NCI-H1105 treated with DMSO at 0.1 percent for 48 hours (cell line): ENCODE measurements at regions not wholly inside any gene's neighbourhood (a gene's known extent, or its start where the extent isn't known, plus 50 kb on each side); places are given as distances from the start of the nearest gene placed in this dataset.
A peak's percentile ranks its signal among the peaks of the same experiment; 100 is the strongest.
"Not testable (repeated sequence)": the region's sequence is repeated elsewhere in the genome, so short reads cannot be mapped to it uniquely, and the experiment has no call there.

ENCODE experiments used
- DNase-seq: peaks from one replicate; lab custom pipeline; 2025; lab: John Stamatoyannopoulos, UW

DNA sequence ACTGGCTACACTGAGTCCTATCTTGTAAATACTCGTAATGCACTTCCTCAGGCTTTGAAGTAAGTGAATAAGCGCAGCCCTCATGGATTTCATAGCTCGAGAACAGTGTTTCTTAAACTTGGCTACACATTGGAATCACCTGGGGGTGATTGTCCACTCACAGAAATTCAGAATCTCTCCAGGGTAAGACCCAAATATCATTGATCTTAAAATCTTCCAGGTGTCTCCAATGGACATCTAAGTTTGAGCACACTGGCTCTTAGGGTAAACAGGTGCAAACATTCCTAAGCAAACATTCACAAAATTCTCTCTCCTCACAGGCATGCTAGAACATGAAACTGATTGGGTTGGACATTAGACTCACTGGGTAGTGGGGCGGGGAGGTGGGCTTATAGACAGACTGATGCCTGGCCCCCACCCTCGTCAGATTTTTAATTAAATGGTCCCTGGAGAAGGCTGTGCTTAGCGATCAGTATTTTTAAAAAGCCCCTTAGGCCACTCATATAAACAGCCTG is 279.7 kb upstream of the TBL1XR1 start:
- no peak for DNase-seq

DNA sequence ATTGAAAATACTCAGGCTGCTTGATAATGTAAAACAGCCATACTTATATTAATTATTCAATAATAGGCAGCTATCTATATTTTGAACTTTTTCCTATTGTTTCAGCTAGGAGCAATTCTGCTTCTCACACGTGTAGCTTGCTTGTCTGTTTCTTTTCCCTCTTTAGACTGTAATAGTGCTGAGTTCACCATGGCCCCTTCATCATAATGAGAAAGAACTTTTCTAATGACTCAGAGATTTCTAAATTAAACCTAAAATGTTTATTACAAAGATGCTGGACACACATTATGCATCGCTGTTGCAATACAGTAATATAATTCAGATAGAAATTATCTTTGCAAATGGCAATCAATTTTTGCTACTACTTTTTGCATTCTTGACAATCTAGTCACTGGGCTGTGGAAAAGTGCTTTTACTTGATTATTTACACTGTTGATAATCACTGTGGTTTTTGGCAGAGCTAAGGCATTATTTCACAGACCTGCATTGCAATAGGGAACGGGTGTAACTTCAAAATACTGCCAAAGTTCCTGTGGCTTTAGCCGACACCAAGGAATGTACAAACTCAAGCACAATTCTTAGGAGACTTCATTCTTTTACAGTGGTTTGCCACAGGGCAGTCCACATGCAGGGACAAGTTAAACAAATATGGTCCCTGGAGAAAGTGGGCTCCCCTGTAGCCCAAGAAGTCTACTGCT is 281.0 kb upstream of the TBL1XR1 start:
- DNase-seq: no peak

DNA sequence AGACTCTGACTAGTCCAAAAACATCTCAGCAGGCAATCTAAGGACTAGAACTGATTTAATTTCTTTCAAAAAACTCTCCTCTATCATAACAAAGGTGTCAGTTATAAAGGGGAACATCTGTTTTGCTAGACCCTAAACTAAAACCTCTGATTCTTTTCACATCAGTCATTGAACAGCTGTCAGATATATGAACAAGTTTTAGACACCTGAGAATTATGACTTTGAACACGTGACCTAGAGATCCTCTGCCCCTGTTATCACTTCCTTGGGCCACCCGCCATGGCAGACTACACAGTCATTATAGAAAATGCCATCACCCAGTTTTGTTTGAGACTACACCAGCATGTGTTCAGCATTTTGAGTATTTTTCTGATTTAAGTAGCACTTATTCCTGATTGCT is 282.3 kb upstream of the TBL1XR1 start:
- DNase-seq: no peak

DNA sequence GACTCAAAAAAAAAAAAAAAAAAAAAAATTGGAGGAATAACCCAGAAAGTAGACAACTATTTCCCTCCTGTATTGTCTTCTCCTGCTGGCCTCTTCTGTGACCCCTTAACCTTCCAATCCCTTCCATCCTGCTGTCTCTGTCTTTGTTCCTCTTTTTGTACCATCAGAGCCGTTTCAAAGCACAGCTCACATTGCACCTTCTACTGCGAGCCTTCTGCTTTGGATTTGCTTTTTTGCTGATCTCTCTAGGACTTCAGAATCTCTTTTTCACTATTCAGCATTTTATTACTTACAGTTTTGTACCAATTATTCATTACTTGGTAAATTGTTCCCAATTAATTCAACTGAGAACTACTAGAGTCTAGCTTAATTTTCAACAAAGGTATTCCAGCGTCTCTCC is 284.0 kb upstream of the TBL1XR1 start:
- no peak for DNase-seq

DNA sequence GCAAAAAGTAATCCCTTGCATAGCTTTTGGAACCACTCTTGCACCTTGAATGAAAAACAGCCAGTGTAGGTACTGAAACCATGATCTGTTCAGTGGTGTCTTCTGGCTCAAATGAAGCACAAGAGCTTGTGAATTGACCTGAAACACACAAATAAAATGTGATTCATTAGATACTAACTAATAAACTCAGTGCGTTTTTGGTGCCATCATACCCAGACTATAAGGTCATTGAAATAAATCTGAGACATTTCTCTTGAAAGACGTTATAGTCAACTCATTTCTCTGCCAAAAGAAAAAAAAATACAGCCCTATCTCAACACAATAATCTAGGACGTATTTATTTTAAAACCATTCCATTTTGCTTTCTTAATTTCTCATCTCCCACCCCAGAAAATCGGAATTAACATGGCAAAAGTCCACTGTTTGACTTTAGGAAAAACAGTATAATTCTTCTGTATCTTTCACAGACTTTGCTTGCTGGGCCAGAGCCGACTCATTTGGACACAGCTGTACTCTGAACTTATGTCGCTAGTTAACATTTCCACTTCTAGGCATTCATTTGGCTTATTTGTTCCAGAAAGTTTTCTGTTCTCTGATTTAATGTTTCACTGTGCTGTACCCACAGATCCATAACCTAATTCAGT is 284.9 kb upstream of the TBL1XR1 start:
- DNase-seq: no peak

DNA sequence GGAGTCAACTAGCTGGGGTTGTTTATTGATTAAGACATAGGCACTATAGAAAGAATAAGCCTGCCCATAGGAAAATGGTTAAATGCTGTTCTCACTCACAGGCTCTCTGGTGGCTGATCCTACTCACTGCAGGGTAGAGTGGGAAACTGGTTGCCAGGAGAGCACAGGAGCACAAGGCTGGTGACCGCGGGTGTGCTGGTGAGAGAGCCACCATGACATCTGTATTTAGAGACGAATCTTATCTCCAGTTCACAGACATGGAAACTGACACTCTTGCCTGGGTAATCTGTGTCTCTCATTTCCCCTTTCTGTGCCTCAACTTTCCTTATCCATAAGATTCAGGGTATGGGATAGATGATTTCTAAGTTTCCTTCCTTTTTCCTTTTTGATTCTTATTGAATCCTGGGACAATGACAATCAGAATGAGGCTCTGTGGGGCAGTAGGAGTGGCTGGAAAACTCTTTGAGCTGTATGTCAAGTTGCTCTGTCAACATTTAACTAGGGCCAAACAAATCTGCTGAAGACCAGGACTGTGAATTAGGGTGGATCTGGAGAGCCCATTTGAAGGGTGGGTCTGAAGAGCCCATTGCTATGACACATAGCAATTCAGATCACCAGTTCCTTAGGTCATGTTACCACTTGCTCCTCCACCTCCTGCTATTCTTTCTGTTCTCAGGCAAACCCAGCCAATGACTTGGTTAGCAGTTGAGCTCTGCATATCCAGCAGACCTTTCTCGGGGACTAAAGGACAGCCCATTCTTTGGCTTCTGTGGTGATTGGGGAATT is 286.1 kb upstream of the TBL1XR1 start:
- no peak for DNase-seq

DNA sequence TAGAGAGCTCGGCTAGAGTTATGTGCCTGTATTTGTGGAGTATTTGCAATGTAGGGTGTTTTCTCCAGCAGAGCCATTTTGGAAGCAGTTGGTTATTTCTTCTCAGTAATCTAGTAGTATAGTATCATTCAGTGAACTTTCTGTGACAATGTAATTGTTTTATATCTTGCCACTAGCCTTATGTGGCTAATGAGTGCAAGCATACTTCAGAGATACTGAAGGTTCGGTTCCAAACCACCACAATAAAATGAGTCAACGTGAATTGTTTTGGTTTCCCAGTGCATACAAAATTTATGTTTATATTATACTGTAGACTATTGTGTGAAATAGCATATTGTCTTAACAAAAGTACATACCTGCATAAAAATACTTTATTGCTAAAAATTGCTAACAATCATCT is 286.9 kb upstream of the TBL1XR1 start:
- no peak for DNase-seq

DNA sequence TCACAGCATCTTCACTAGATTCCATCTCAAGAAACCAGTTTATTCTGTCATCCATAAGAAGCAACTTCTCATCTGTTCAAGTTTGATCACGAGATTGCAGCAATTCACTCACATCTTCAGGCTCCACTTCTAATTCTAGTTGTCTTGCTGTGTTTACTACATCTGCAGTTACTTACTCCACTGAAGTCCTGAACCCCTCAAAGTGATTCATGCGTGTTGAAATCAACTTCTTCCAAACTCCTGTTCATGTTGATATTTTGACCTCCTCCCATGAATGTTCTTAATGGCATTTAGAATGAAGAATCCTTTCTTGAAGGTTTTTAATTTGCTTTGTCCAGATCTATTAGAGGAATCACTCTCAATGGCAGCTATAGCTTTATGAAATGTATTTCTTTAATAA is 287.6 kb upstream of the TBL1XR1 start:
- no peak for DNase-seq

DNA sequence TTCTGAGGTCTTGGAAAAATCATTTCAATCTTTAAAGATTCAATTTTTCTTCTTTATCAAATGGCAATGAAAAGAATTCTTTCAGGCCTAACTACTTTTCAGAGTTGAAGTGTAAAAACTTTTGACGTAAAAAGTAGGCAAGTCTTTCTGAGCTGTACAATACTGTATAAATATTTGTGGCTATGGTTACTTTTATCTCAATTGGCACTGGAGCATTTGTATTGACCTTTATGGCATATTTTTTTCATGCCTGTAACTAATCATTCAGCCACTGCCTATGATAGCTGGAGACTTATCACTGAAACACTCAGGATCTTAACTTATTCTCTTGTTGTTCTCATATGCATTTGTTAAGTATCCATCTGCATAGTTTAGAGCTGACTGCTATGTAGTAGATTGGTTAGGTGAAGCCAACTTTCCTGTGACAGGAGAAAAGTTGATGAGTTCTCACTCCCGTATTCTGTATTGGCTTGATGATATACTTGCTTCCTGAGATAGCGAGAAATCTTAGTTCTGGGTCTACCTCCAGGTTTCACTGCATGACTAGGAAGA is 290.4 kb upstream of the TBL1XR1 start:
- DNase-seq: no peak

DNA sequence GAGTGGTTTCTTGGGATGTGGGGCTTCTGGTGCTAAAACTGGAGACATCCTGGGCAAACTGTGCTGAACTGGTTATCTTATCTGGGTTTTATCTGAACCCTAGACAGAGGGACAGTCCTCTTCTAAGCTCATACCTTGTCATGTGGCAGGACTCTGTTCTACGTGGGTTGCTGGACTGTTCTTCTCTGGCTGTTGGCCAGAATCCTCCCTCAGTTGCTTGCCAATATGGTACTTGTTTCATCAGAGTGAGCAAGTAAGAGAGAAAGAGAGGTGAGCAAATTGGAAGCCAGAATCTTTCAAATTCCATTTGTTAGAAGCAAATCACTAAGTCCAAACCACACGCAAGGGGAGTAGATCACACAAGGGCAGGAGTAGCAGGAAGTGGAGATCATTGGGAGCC is 291.5 kb upstream of the TBL1XR1 start:
- DNase-seq: no peak

DNA sequence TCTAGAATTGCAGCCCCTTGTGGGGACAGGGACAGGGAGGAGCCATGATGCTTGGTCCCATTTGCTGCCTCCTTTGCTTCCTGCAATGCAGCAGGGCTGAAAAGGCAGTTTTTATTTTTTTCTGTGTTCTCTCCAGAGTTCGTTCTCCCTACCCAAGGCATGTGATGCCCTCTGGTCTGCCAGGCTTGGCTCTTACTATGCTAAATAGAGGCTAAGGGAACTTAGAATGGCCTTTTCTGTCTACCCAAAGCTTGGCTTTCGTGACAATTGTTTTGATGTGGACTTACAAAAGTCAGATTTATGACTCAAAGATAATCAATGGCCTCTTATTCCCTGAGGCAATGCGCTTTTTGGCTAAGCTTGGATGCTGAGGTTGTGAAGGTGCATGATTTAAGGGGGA is 293.3 kb upstream of the TBL1XR1 start:
- DNase-seq: no peak

DNA sequence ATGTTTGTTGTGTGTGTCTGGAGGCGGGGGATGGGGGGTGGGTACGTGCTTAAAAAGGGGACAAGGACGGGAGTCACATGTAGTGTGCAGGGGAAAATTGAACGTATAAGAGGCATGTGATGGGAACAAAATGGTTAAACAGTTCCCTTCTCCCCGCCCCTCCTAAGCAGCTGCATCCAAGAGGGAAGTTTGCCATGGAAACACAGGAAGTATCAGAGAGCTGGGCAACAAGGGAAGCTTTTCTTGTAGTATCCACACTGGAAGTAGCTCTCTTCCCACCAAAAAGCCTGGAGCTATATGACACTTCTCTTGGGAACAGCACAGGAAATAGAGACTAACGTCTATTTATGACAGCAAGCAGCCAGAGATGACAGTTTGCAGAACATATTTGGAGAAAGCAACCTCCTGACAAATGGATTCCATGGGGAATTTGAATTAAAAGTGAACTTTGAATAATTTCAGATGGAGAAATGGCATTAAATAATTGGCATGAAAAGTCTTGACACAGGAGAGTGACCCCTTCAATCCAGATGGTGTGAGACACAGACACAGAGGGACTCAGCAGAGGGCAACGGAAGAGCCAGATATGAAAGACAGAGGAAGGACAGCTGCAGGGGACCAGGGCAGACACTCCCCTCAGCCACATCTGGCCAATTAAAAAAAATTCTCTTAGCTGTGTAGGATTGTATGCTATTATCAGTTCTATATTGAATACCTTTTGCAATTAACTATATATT is 294.2 kb upstream of the TBL1XR1 start:
- DNase-seq: no peak

DNA sequence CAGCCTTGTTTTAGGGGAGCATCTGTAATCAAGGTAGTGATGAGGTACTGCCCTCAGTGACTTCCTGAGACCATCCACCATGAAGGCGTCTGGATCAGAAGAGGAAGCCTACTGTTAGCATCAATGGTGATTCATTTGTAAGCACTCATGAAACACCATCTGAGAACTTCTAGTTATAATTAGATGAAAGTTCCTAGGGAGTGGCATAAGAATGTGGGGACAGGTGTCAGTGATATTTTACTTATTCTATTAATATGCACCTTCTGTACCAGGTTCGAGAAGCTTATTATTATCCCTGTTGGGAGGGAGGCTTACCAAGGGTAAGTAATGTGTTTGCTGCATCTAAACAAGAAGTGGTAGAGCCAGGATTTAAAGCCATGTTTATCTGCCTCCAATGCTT is 295.8 kb upstream of the TBL1XR1 start:
- DNase-seq: no peak

DNA sequence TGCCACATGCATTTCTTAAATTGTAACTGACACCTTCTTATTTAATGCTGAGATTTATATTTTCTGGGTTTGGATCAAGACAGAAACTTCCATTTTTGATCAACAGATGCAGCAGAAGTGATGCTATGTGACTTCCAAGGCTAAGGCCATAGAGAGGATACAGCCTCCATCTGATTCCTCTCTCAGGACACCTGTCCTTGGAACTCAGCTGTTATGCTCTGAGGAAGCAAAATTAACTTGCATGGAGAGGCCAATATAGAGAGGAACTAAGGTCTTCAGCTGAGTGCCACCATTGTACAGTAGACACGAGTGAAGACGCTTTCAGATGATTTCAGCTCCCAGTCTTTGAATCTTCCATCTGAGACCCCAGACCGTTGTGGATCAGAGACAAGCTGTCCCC is 296.9 kb upstream of the TBL1XR1 start:
- DNase-seq: no peak

DNA sequence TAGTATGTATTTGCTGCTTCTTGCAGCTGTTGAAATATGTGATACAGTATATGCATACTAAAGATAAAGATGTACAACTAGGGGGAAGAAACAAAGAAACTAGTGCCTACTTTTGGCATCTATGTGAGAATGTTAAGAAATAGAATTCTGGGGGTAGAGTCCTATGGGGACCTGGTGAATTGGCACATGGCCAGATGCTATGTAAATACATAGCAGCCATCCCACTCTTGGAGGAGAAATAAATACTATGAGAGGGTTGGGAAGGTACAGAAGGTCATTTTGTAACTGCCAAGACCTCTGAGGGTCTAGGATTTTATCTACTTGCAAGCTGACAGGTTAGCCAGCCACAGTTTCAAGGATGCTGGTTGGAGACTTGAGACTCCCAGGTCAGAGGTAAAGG is 298.3 kb upstream of the TBL1XR1 start:
- peak; percentile 16 for DNase-seq

DNA sequence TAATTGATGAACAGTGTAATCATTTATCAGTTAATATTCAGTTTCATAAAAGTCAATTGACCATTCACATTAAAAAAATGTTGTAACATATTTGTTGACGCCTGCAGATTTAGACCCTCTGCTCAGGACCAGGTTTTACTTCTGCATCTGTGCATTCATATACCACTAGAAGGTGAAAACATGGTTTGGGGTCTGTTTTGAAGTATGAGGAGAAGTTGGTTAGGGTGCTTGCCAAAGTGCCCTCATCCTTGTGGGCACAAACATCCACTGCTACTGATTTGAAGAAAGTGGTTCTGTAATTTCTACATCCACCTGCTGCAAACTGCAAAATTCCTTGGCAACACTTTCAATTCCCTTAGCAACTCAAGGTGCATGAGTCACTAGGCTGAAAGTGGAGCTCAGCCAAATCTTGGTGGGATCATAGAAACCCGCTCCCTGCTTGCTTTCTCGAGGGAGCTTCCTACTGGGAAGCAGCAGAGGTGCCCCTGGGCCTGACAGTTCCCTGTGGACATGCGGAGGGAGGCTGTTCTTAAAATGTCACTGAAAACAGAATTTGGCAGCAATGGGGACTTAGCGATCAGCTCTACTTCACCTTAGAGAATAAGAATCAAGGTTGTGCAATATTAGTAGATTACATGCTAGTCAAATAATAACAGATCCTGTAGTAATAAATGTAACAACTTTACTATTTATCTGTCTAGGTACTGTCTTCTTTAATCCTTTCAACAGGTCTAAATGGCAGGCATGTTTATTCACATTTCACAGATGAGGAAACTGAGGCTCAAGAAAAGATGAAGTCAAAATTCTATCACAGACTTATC is 301.0 kb upstream of the TBL1XR1 start:
- DNase-seq: no peak

DNA sequence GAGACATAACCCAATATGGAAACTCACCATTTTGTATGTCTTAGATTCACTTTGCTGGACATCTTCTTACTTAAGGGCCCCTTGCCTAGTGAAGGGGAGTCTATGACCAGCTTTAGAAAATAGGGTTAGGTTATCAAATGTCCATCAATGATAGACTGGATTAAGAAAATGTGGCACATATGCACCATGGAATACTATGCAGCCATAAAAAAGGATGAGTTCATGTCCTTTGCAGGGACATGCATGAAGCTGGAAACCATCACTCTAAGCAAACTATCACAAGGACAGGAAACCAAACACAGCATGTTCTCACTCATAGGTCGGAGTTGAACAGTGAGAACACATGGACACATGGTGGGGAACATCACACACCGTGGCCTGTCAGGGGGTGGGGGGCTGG is 301.8 kb upstream of the TBL1XR1 start:
- DNase-seq: not testable (repeated sequence)

DNA sequence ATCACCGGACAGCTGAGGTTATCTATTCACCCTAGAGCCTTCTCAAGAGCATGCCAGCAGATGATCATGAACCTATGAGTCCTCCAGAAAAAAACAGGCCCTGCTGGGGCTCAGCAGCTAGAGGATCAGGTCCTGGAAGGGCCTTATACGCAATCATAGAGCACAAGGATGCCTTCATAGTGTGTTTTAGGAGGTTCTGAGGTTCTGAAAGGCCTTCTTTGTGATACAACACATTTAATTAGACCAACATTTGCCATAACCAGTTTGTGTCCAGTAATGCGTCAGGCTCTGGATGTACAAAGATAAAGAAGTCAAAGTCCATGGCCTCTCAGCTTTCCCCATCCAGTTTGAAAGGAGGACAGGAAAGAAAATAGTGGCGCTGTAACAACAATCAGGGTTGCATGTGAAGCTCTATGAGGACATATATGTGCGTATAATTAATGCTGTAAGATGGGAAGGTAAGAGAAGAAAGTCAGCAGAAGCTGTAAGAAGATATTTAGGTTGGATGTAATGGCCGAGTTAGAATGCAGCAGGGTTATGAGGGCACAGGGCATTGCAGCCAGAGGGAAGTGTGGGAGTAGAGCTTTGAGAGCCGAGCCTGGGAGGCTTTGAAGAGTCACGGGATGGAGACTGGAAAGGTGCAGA is 302.6 kb upstream of the TBL1XR1 start:
- no peak for DNase-seq

DNA sequence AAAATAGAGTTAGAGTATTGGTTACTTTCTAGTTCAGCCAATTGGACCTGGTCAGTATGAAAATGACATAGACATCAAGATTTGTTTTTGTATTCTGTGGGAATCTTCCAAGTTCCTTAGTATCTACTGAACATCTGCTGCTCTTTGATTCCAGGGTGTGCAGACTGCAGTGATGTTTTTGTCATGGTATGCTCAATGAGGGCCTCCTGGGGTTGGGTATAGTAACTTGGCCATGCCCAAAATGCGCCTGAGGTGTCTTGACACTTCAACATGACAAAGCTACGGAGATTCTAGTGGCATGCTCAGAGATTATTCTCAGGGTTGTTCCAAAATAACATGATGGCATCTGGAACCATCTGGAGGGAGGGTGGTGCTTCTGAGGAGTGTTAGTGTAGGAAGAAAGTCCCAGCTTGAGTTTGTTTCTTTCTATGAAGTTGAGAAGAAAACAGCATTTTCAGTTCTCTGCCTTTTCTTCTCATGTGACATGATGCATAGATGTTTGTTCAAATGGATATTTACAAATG is 313.5 kb upstream of the TBL1XR1 start:
- DNase-seq: no peak
